ENCODE measurements at regions not wholly inside any gene's neighbourhood (a gene's known extent, or its start where the extent isn't known, plus 50 kb on each side); places are given as distances from the start of the nearest gene placed in this dataset.

DNA sequence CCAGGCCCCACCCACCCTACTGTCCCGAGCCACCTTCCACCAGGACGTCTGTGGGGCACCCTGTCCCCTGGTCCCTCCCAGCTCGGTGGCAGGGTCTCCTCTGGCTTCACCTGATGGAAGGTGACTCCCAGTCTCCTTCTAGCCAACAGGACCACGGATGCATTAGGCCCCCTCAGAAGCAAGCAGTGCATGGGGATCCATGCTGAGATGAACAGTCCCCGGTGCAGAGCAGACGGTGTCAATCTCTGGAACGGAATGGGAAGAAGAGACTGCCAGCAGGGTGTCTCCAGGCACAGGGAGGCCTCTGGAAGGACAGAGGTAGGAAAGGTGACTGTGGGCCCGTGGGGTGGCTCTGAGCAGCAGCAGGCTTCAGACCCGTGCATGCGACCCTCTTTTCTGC is 65.2 kb upstream of the FZD7 start:
- Mint-ChIP-seq H3K9me3 (no peaks in the 10 kb centered on the region), H3K4me1 (peaks cover 49% of the 10 kb centered on the region), H3K27ac (no peak overlapping the region), H3K27me3 (ENCODE audit: insufficient read depth) (no peaks in the 10 kb centered on the region), H3K4me3 (no peak overlapping the region), H3K36me3 (ENCODE audit: low read depth) (no peaks in the 10 kb centered on the region)
- no peak overlapping the region for H3K4me3 ChIP-seq (ENCODE audit: low read length)
- WGBS, 2 experiments (ENCODE audit: insufficient coverage in 1 of 2, insufficient read length in 1 of 2), result 91 to 94% methylated on average over 3 to 10 of the region's 10 CpGs
- no peak for DNase-seq
- TF ChIP-seq, protein P1, sequence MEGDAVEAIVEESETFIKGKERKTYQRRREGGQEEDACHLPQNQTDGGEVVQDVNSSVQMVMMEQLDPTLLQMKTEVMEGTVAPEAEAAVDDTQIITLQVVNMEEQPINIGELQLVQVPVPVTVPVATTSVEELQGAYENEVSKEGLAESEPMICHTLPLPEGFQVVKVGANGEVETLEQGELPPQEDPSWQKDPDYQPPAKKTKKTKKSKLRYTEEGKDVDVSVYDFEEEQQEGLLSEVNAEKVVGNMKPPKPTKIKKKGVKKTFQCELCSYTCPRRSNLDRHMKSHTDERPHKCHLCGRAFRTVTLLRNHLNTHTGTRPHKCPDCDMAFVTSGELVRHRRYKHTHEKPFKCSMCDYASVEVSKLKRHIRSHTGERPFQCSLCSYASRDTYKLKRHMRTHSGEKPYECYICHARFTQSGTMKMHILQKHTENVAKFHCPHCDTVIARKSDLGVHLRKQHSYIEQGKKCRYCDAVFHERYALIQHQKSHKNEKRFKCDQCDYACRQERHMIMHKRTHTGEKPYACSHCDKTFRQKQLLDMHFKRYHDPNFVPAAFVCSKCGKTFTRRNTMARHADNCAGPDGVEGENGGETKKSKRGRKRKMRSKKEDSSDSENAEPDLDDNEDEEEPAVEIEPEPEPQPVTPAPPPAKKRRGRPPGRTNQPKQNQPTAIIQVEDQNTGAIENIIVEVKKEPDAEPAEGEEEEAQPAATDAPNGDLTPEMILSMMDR (conservative IDR thresholded peaks at IDR 0.05), result no peak
- H3K36me3 ChIP-seq (ENCODE audit: control insufficient read depth, insufficient read depth, low read length), result no peaks in the 10 kb centered on the region
- H3K9ac ChIP-seq (ENCODE audit: extremely low read depth, low read length, poor library complexity, severe bottlenecking), result no peak overlapping the region
- H3K27ac ChIP-seq (ENCODE audit: low read depth, low read length), result no peak overlapping the region
- H3K27me3 ChIP-seq (ENCODE audit: control insufficient read depth, insufficient read depth, low read length, poor library complexity, severe bottlenecking), result no peaks in the 10 kb centered on the region
- H3K9me3 ChIP-seq (ENCODE audit: control insufficient read depth, low read length), result no peaks in the 10 kb centered on the region
- peaks cover 40% of the 10 kb centered on the region for H3K4me1 ChIP-seq (ENCODE audit: control insufficient read depth, insufficient read depth, low read length)

DNA sequence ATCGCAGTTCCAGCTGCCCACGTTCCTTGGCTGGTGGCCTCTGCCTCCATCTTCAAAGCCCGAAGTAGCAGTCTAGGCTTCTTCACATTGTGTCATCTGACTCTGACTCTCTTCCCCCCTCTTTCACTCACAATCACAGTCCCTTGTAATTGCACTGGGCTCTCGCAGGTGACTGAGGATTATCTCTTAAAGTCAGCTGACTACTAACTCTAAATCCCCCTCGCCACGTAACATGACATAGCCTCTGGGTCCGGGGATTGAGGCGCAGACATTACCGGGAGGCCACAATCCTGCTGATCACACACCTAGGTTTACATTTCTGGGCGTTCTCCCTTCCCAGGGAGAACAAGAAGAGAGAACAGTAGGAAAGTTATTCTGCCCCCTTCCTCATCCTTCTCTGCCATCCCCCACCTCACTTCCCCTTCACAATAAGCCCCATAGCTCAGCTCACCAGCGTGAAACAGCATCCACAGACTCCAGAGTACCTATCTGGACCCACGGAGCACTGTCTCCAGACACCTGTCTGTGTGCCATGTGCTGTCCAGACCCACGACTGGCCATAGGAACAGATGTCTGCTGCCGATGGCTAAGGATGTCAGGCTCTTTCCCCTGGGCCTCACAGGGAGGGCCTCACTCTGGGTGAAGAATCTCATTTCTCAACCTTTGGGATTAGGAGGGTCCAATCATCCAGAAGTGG is 64.3 kb upstream of the FZD7 start:
- Histone ChIP-seq H3K36me3 (ENCODE audit: control insufficient read depth, insufficient read depth, low read length) (no peaks in the 10 kb centered on the region), H3K27me3 (ENCODE audit: control insufficient read depth, insufficient read depth, low read length, poor library complexity, severe bottlenecking) (no peaks in the 10 kb centered on the region), H3K9me3 (ENCODE audit: control insufficient read depth, low read length) (no peaks in the 10 kb centered on the region), H3K9ac (ENCODE audit: extremely low read depth, low read length, poor library complexity, severe bottlenecking) (no peak overlapping the region), H3K4me3 (ENCODE audit: low read length) (no peak overlapping the region), H3K4me1 (ENCODE audit: control insufficient read depth, insufficient read depth, low read length) (peaks cover 41% of the 10 kb centered on the region), H3K27ac (ENCODE audit: low read depth, low read length) (no peak overlapping the region)
- no peak overlapping the region for H3K4me3 Mint-ChIP-seq
- no peak overlapping the region for H3K27ac Mint-ChIP-seq
- no peaks in the 10 kb centered on the region for H3K36me3 Mint-ChIP-seq (ENCODE audit: low read depth)
- peaks cover 53% of the 10 kb centered on the region for H3K4me1 Mint-ChIP-seq
- 90 to 97% methylated on average over 7 to 14 of the region's 14 CpGs for WGBS, 2 experiments (ENCODE audit: insufficient coverage in 1 of 2, insufficient read length in 1 of 2)
- DNase-seq, result no peak
- no peaks in the 10 kb centered on the region for H3K9me3 Mint-ChIP-seq
- no peaks in the 10 kb centered on the region for H3K27me3 Mint-ChIP-seq (ENCODE audit: insufficient read depth)
- TF ChIP-seq, protein P1 (conservative IDR thresholded peaks at IDR 0.05), result no peak

DNA sequence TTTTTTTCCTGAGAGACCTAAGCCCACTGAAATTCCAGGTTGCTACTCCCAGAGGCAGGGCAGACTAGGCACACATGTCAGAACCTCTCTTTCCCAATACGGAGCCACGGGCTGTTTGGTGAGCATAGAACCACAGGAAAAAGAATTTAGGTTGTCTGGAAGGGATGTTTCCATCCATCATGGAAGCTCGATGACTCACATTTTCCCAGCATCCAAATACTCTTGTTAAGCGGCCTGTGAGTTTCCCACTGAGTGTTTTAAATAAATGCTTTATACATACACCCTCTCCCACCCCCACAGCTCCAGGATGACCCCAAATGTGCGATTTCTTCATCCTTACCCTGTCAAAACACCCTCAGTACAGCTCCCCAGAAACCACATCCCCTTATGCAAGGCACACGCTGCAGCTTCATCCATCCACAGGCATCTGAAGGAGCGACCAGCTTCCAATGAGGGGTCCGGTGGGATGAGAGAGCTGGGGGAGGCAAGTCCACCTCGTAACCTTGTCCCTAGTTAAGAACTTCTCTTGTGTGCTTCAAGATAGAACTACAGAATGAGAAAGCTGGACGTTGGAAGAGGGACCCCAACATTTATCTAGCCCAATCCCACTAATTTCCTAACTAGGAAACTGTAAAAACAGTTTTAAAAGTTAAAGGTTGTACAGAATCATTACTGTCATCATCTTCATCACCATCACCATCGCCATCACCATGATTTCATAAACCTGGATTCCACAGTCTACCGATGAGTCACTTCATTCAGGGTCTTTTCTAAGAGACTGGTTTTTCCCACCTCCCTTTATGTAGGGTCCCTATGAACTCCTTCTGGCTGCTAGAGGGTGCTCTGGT is 63.5 kb upstream of the FZD7 start:
- H3K27ac ChIP-seq (ENCODE audit: low read depth, low read length), result no peak overlapping the region
- 81 to 85% methylated on average over 6 to 12 of the region's 12 CpGs for WGBS, 2 experiments (ENCODE audit: insufficient coverage in 1 of 2, insufficient read length in 1 of 2)
- peaks cover 44% of the 10 kb centered on the region for H3K4me1 ChIP-seq (ENCODE audit: control insufficient read depth, insufficient read depth, low read length)
- no peaks in the 10 kb centered on the region for H3K36me3 Mint-ChIP-seq (ENCODE audit: low read depth)
- H3K9me3 ChIP-seq (ENCODE audit: control insufficient read depth, low read length), result no peaks in the 10 kb centered on the region
- no peak for DNase-seq
- no peak overlapping the region for H3K27ac Mint-ChIP-seq
- no peaks in the 10 kb centered on the region for H3K27me3 Mint-ChIP-seq (ENCODE audit: insufficient read depth)
- H3K4me3 Mint-ChIP-seq, result no peak overlapping the region
- no peaks in the 10 kb centered on the region for H3K36me3 ChIP-seq (ENCODE audit: control insufficient read depth, insufficient read depth, low read length)
- H3K4me1 Mint-ChIP-seq, result peaks cover 61% of the 10 kb centered on the region
- no peaks in the 10 kb centered on the region for H3K9me3 Mint-ChIP-seq
- no peaks in the 10 kb centered on the region for H3K27me3 ChIP-seq (ENCODE audit: control insufficient read depth, insufficient read depth, low read length, poor library complexity, severe bottlenecking)
- TF ChIP-seq, protein P1 (conservative IDR thresholded peaks at IDR 0.05), result no peak
- no peak overlapping the region for H3K9ac ChIP-seq (ENCODE audit: extremely low read depth, low read length, poor library complexity, severe bottlenecking)
- no peak overlapping the region for H3K4me3 ChIP-seq (ENCODE audit: low read length)
